ENCODE measurements at regions not wholly inside any gene's neighbourhood (a gene's known extent, or its start where the extent isn't known, plus 50 kb on each side); places are given as distances from the start of the nearest gene placed in this dataset.

- TF ChIP-seq CTCF (IDR thresholded peaks at IDR 0.05; ENCODE audit: borderline replicate concordance, extremely low read depth, low read length, poor library complexity, severe bottlenecking): no peak
- TF ChIP-seq EZH2 (IDR thresholded peaks at IDR 0.05; ENCODE audit: borderline replicate concordance, low read depth, low read length, severe bottlenecking): no peak
Measured at GRCh38 chr1:198888379-198888943, 249.6 kb downstream of the PTPRC start.

All from DND-41 (cell line).